ENCODE measurements at regions not wholly inside any gene's neighbourhood (a gene's known extent, or its start where the extent isn't known, plus 50 kb on each side); places are given as distances from the start of the nearest gene placed in this dataset.

DNA sequence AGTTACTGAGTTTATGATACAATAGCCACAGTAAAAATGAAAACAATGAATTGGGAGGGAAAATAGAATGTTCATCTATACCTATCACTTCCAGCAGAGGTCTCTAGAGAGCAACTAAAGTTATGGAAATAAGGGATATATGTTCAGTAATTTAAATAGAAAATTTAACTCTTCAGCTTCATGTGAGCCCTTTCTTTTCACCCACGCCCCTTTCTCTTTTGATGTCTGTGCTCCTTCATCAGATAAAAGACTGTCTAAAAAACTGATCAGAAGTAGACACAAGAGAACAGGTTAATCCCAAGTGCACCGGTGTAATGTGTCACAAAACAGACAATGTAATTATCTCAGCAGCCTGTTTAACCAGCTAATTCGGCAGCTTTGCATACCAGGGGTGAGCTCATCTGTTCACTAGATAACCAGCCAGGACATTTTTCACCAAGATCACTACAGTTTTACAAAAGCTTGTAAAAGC is 238.5 kb upstream of the ERBB4 start:
- Mint-ChIP-seq H3K27ac (ENCODE audit: unreplicated experiment) (peak overlapping the region; percentile 44), H3K9me3 (ENCODE audit: unreplicated experiment) (no peaks in the 10 kb centered on the region), H3K36me3 (ENCODE audit: insufficient read depth, unreplicated experiment) (no peaks in the 10 kb centered on the region), H3K4me3 (ENCODE audit: unreplicated experiment) (peak overlapping the region; percentile 56), H3K4me1 (ENCODE audit: low read depth, unreplicated experiment) (peaks cover 15% of the 10 kb centered on the region), H3K27me3 (ENCODE audit: insufficient read depth, unreplicated experiment) (no peaks in the 10 kb centered on the region)
- peaks cover 8% of the 10 kb centered on the region for H3K4me1 ChIP-seq
- CTCF ChIA-PET = interaction anchor here (0.7 to 1.3 kb wide), 4 partner anchors 115 to 507 kb away, joined by 3 to 14 read pairs (median 6); no protein-coding TSS in a partner anchor
- no peaks in the 10 kb centered on the region; the same call in 1 of the 2 replicates for H3K27me3 ChIP-seq (replicated peaks; ENCODE audit: control insufficient read depth, insufficient read depth, low read length)
- TF ChIP-seq, protein P1, sequence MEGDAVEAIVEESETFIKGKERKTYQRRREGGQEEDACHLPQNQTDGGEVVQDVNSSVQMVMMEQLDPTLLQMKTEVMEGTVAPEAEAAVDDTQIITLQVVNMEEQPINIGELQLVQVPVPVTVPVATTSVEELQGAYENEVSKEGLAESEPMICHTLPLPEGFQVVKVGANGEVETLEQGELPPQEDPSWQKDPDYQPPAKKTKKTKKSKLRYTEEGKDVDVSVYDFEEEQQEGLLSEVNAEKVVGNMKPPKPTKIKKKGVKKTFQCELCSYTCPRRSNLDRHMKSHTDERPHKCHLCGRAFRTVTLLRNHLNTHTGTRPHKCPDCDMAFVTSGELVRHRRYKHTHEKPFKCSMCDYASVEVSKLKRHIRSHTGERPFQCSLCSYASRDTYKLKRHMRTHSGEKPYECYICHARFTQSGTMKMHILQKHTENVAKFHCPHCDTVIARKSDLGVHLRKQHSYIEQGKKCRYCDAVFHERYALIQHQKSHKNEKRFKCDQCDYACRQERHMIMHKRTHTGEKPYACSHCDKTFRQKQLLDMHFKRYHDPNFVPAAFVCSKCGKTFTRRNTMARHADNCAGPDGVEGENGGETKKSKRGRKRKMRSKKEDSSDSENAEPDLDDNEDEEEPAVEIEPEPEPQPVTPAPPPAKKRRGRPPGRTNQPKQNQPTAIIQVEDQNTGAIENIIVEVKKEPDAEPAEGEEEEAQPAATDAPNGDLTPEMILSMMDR (IDR thresholded peaks at IDR 0.05; ENCODE audit: insufficient read depth in 1 of 2, low read depth in 1 of 2, low read length in 1 of 2, severe bottlenecking in 1 of 2, unreplicated experiment in 1 of 2) = peak; percentile 50 to 67
- POLR2A ChIA-PET = no interaction called here
- no peak overlapping the region for H3K4me3 ChIP-seq (ENCODE audit: low read depth, low read length)
- no TSS peak for BruUV-seq (replicated peaks)
- H3K9me3 ChIP-seq = no peaks in the 10 kb centered on the region
- H3K36me3 ChIP-seq (ENCODE audit: control insufficient read depth, insufficient read depth, low read length) = no peaks in the 10 kb centered on the region
- intact Hi-C loops (cut with micrococcal nuclease; ENCODE audit: unreplicated experiment) = loop anchor here (1.0 to 10.0 kb wide), 10 partner anchors 17 to 462 kb away; no protein-coding TSS in a partner anchor
- peak; percentile 42 to 59 for DNase-seq

DNA sequence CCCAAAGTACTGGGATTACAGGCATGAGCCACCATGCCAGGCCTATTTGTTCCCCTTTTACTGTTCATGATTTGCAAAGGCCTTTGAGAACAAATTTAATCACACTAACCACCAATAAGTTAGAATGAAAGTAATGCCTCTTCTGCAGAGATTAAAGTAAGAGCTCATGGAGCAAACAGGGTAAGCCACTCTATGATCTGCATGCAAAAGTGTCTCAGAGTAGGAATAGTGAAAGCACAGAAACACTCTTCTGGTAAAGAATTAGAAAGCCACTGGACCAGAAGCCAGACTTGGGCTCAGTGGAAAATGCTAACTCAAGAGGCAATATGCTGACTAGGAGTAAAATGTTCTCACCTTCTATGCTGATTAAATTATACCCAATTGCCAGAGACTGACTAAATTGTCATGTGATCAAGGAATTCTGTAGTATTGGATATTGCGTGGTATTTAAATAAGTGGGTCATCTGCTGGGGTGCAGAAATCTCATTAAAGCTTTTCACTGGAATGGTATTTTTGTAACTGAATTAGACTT is 235.3 kb upstream of the ERBB4 start:
- TF ChIP-seq, protein P1 (IDR thresholded peaks at IDR 0.05; ENCODE audit: insufficient read depth in 1 of 2, low read depth in 1 of 2, low read length in 1 of 2, severe bottlenecking in 1 of 2, unreplicated experiment in 1 of 2) = no peak
- no peaks in the 10 kb centered on the region for H3K9me3 ChIP-seq
- ChIA-PET POLR2A (no interaction called here), CTCF (no interaction called here)
- Mint-ChIP-seq H3K4me3 (ENCODE audit: unreplicated experiment) (no peak overlapping the region), H3K9me3 (ENCODE audit: unreplicated experiment) (no peaks in the 10 kb centered on the region), H3K4me1 (ENCODE audit: low read depth, unreplicated experiment) (peaks cover 13% of the 10 kb centered on the region), H3K27ac (ENCODE audit: unreplicated experiment) (no peak overlapping the region), H3K36me3 (ENCODE audit: insufficient read depth, unreplicated experiment) (no peaks in the 10 kb centered on the region), H3K27me3 (ENCODE audit: insufficient read depth, unreplicated experiment) (no peaks in the 10 kb centered on the region)
- no peaks in the 10 kb centered on the region; the same call in 1 of the 2 replicates for H3K27me3 ChIP-seq (replicated peaks; ENCODE audit: control insufficient read depth, insufficient read depth, low read length)
- no TSS peak for BruUV-seq (replicated peaks)
- DNase-seq = no peak
- no peaks in the 10 kb centered on the region for H3K36me3 ChIP-seq (ENCODE audit: control insufficient read depth, insufficient read depth, low read length)
- H3K4me1 ChIP-seq = peaks cover 8% of the 10 kb centered on the region
- H3K4me3 ChIP-seq (ENCODE audit: low read depth, low read length) = no peak overlapping the region
- intact Hi-C loops (cut with micrococcal nuclease; ENCODE audit: unreplicated experiment) = loop anchor here (10.0 kb wide), 1 partner anchor 211 kb away; no protein-coding TSS in a partner anchor

DNA sequence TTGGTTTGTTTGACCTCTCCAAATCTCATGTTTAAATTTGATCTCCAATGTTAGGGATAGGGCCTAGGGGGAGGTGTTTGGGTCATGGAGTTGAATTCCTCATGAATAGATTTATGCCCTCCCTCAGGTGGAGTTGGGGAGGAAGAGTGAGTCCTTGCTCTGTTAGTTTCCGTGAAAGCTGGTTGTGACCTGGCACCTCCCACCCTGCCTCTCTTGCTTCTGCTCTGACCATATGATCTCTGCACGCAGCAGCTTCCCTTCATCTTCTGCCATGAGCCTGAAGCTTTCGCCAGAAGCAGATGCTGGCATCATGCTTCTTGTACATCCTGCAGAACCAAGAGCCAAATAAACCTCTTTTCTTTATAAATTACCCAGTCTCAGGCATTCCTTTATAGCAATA is 231.6 kb upstream of the ERBB4 start:
- no peaks in the 10 kb centered on the region for H3K36me3 Mint-ChIP-seq (ENCODE audit: insufficient read depth, unreplicated experiment)

More for the DNA sequence above, 231.6 kb upstream of the ERBB4 start:
- ChIA-PET POLR2A (no interaction called here), CTCF (no interaction called here)
- no peak overlapping the region for H3K4me3 ChIP-seq (ENCODE audit: low read depth, low read length)
- Mint-ChIP-seq H3K4me3 (ENCODE audit: unreplicated experiment) (no peak overlapping the region), H3K27ac (ENCODE audit: unreplicated experiment) (no peak overlapping the region), H3K27me3 (ENCODE audit: insufficient read depth, unreplicated experiment) (no peaks in the 10 kb centered on the region), H3K9me3 (ENCODE audit: unreplicated experiment) (no peaks in the 10 kb centered on the region), H3K4me1 (ENCODE audit: low read depth, unreplicated experiment) (no peaks in the 10 kb centered on the region)
- no peaks in the 10 kb centered on the region for H3K9me3 ChIP-seq
- no peak for DNase-seq
- BruUV-seq (replicated peaks) = no TSS peak
- TF ChIP-seq, protein P1 (IDR thresholded peaks at IDR 0.05; ENCODE audit: insufficient read depth in 1 of 2, low read depth in 1 of 2, low read length in 1 of 2, severe bottlenecking in 1 of 2, unreplicated experiment in 1 of 2) = no peak
- no peaks in the 10 kb centered on the region for H3K36me3 ChIP-seq (ENCODE audit: control insufficient read depth, insufficient read depth, low read length)
- H3K27me3 ChIP-seq (replicated peaks; ENCODE audit: control insufficient read depth, insufficient read depth, low read length) = no peaks in the 10 kb centered on the region
- intact Hi-C loops (cut with micrococcal nuclease; ENCODE audit: unreplicated experiment) = loop anchor here (10.0 kb wide), 1 partner anchor 215 kb away; no protein-coding TSS in a partner anchor
- no peaks in the 10 kb centered on the region for H3K4me1 ChIP-seq

Data from Caco-2 (cell line).